Esophagus squamous epithelium (tissue), 4 donors: ENCODE measurements at regions not wholly inside any gene's neighbourhood (a gene's known extent, or its start where the extent isn't known, plus 50 kb on each side); places are given as distances from the start of the nearest gene placed in this dataset.

ENCODE experiments used
- POLR2A ChIP-seq, 4 donors: fragments of 450-650 bp; IDR thresholded peaks; one replicate each; pipeline ENCODE4 v1.6.1; 2017; ENCODE audit warnings: antibody characterized with exemption in 4 of 4, mild to moderate bottlenecking in 4 of 4, moderate library complexity in 3 of 4
- TF ChIP-seq, protein P1 (sequence below), 6 experiments: fragments of 450-650 bp in 4 of 6; fragments of 200-600 bp in 2 of 6; sonication (generic) in 2 of 6; IDR thresholded peaks; one replicate each; pipeline ENCODE4 v1.5.1; 2016 to 2019; ENCODE audit warnings: antibody characterized with exemption in 6 of 6, mild to moderate bottlenecking in 4 of 6, moderate library complexity in 4 of 6

GRCh38 chr13:23953860-23954512, 56.7 kb upstream of the C1QTNF9B start:
- TF ChIP-seq, protein P1, sequence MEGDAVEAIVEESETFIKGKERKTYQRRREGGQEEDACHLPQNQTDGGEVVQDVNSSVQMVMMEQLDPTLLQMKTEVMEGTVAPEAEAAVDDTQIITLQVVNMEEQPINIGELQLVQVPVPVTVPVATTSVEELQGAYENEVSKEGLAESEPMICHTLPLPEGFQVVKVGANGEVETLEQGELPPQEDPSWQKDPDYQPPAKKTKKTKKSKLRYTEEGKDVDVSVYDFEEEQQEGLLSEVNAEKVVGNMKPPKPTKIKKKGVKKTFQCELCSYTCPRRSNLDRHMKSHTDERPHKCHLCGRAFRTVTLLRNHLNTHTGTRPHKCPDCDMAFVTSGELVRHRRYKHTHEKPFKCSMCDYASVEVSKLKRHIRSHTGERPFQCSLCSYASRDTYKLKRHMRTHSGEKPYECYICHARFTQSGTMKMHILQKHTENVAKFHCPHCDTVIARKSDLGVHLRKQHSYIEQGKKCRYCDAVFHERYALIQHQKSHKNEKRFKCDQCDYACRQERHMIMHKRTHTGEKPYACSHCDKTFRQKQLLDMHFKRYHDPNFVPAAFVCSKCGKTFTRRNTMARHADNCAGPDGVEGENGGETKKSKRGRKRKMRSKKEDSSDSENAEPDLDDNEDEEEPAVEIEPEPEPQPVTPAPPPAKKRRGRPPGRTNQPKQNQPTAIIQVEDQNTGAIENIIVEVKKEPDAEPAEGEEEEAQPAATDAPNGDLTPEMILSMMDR (IDR thresholded peaks at IDR 0.05): no peak
- TF ChIP-seq POLR2A (IDR thresholded peaks at IDR 0.05): no peak
